ENCODE measurements at regions not wholly inside any gene's neighbourhood (a gene's known extent, or its start where the extent isn't known, plus 50 kb on each side); places are given as distances from the start of the nearest gene placed in this dataset.

DNA sequence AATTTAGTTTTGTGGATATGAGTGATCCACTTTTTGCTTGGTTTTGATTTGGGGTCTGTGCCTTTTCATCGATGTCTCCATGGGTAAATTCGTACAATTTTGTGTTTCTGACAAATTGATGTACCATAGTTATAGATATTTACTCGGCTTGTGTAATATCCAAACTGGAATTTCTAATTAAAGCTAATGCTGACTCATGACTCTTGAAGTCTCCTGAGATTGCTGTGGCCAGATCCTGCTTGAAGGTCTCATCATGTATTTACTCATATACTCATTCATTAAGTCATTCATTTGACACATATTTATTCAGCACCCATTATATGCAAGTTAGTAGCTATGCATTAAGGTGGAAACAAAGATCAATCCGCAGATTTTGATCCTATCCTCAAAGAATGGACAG, 423.2 kb downstream of the RWDD3 start:
- H2AFZ ChIP-seq (ENCODE audit: low read length) = no peak overlapping the region
- POLR2A ChIA-PET = no interaction called here
- DNase-seq (ENCODE audit: low spot score) = no peak
- H3K4me2 ChIP-seq (ENCODE audit: low read length) = no peak overlapping the region
- no peaks in the 10 kb centered on the region for H3K9me3 ChIP-seq (ENCODE audit: low read length)
- no peak overlapping the region for H3K27ac ChIP-seq (ENCODE audit: low read depth, low read length, poor library complexity, severe bottlenecking)
- no peaks in the 10 kb centered on the region for H3K36me3 ChIP-seq (ENCODE audit: insufficient read depth, low read length)
- CTCF ChIA-PET (ENCODE audit: unreplicated experiment) = no interaction called here
- TF ChIP-seq EZH2phosphoT487 (IDR thresholded peaks at IDR 0.05; ENCODE audit: borderline replicate concordance, low read depth, low read length) = no peak
- TF ChIP-seq, protein P1, sequence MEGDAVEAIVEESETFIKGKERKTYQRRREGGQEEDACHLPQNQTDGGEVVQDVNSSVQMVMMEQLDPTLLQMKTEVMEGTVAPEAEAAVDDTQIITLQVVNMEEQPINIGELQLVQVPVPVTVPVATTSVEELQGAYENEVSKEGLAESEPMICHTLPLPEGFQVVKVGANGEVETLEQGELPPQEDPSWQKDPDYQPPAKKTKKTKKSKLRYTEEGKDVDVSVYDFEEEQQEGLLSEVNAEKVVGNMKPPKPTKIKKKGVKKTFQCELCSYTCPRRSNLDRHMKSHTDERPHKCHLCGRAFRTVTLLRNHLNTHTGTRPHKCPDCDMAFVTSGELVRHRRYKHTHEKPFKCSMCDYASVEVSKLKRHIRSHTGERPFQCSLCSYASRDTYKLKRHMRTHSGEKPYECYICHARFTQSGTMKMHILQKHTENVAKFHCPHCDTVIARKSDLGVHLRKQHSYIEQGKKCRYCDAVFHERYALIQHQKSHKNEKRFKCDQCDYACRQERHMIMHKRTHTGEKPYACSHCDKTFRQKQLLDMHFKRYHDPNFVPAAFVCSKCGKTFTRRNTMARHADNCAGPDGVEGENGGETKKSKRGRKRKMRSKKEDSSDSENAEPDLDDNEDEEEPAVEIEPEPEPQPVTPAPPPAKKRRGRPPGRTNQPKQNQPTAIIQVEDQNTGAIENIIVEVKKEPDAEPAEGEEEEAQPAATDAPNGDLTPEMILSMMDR (conservative IDR thresholded peaks at IDR 0.05; ENCODE audit: low read length) = no peak
- no peaks in the 10 kb centered on the region for H3K4me1 ChIP-seq (ENCODE audit: insufficient read depth, low read length, poor library complexity, severe bottlenecking)
- H3K79me2 ChIP-seq (ENCODE audit: insufficient read depth, low read depth, low read length) = no peaks in the 10 kb centered on the region
- no peaks in the 10 kb centered on the region for H4K20me1 ChIP-seq (ENCODE audit: insufficient read depth, low read length)
- H3K9me2 ChIP-seq (ENCODE audit: insufficient read depth, low read length) = no peaks in the 10 kb centered on the region
- intact Hi-C loops (cut with micrococcal nuclease; ENCODE audit: unreplicated experiment) = no loop called here
- H3K4me3 ChIP-seq (ENCODE audit: low read depth, low read length, poor library complexity, severe bottlenecking) = no peak overlapping the region
- no TSS peak for BruUV-seq (replicated peaks)

DNA sequence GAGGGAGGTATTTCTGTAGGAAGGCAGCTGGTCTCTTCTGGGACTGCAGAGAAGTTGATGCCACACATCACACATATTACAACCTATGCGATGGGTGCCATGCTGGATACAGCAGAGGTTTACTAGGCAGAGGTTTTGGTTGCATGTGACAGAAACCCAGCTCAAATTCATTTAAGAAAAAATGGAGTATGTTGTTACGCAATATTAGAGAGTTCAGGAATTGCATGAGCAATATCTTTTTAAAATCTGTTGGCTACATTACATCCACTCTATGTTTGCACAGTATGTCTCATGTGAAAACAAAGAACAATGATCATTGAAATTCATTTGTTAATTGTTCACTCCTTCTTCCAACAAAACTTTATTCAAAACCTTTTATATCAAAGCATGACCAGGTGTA, 425.2 kb downstream of the RWDD3 start:
- intact Hi-C loops (cut with micrococcal nuclease; ENCODE audit: unreplicated experiment) = no loop called here
- no TSS peak for BruUV-seq (replicated peaks)

DNA sequence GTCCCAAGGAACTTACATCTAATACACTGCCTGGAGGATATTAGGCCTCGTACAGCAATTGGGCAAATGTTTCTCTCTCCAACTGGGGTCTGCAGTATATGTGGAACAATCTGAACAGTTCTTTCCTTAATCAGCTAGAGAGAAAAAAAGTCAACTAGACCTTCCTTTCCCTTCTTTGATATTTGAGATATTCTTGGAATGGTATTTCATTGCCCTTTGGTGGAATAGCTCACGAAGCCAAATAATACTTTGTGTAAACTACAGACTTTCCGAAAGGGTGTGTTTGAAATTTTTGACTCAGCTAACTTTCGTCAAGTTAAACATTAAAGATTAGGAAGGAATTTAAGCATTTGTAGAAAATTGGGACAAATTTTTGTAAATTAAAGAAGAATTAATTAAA, 425.6 kb downstream of the RWDD3 start:
- Histone ChIP-seq H3K36me3 (ENCODE audit: insufficient read depth, low read length) (no peaks in the 10 kb centered on the region), H3K4me1 (ENCODE audit: insufficient read depth, low read length, poor library complexity, severe bottlenecking) (no peaks in the 10 kb centered on the region), H3K4me2 (ENCODE audit: low read length) (no peak overlapping the region), H3K9me2 (ENCODE audit: insufficient read depth, low read length) (no peaks in the 10 kb centered on the region), H3K4me3 (ENCODE audit: low read depth, low read length, poor library complexity, severe bottlenecking) (no peak overlapping the region), H3K9me3 (ENCODE audit: low read length) (0 out of 2 replicates have a peak, but pooled peaks cover 5% of the 10 kb centered on the region), H3K27ac (ENCODE audit: low read depth, low read length, poor library complexity, severe bottlenecking) (no peak overlapping the region), H2AFZ (ENCODE audit: low read length) (no peak overlapping the region), H4K20me1 (ENCODE audit: insufficient read depth, low read length) (no peaks in the 10 kb centered on the region), H3K79me2 (ENCODE audit: insufficient read depth, low read depth, low read length) (no peaks in the 10 kb centered on the region)
- ChIA-PET CTCF (ENCODE audit: unreplicated experiment) (no interaction called here), POLR2A (no interaction called here)
- no TSS peak for BruUV-seq (replicated peaks)
- DNase-seq (ENCODE audit: low spot score) = no peak
- intact Hi-C loops (cut with micrococcal nuclease; ENCODE audit: unreplicated experiment) = no loop called here
- no peak for TF ChIP-seq EZH2phosphoT487 (IDR thresholded peaks at IDR 0.05; ENCODE audit: borderline replicate concordance, low read depth, low read length)
- TF ChIP-seq, protein P1 (conservative IDR thresholded peaks at IDR 0.05; ENCODE audit: low read length) = no peak

More for the DNA sequence above, 425.2 kb downstream of the RWDD3 start:
- DNase-seq (ENCODE audit: low spot score) = no peak
- H3K36me3 ChIP-seq (ENCODE audit: insufficient read depth, low read length) = no peaks in the 10 kb centered on the region
- no peak overlapping the region for H2AFZ ChIP-seq (ENCODE audit: low read length)
- ChIA-PET CTCF (ENCODE audit: unreplicated experiment) (no interaction called here), POLR2A (no interaction called here)
- no peaks in the 10 kb centered on the region for H3K79me2 ChIP-seq (ENCODE audit: insufficient read depth, low read depth, low read length)
- no peaks in the 10 kb centered on the region for H3K9me2 ChIP-seq (ENCODE audit: insufficient read depth, low read length)
- H4K20me1 ChIP-seq (ENCODE audit: insufficient read depth, low read length) = no peaks in the 10 kb centered on the region
- 0 out of 2 replicates have a peak, but pooled peaks cover 5% of the 10 kb centered on the region for H3K9me3 ChIP-seq (ENCODE audit: low read length)
- no peak overlapping the region for H3K4me2 ChIP-seq (ENCODE audit: low read length)
- H3K4me3 ChIP-seq (ENCODE audit: low read depth, low read length, poor library complexity, severe bottlenecking) = no peak overlapping the region
- no peak overlapping the region for H3K27ac ChIP-seq (ENCODE audit: low read depth, low read length, poor library complexity, severe bottlenecking)
- no peak for TF ChIP-seq EZH2phosphoT487 (IDR thresholded peaks at IDR 0.05; ENCODE audit: borderline replicate concordance, low read depth, low read length)
- TF ChIP-seq, protein P1 (conservative IDR thresholded peaks at IDR 0.05; ENCODE audit: low read length) = no peak
- H3K4me1 ChIP-seq (ENCODE audit: insufficient read depth, low read length, poor library complexity, severe bottlenecking) = no peaks in the 10 kb centered on the region

Measured in OCI-LY7 (cell line).